Esophagus muscularis mucosa (tissue), 3 donors: ENCODE measurements at regions not wholly inside any gene's neighbourhood (a gene's known extent, or its start where the extent isn't known, plus 50 kb on each side); places are given as distances from the start of the nearest gene placed in this dataset.

Experiments used
- POLR2A ChIP-seq: fragments of 450-650 bp; IDR thresholded peaks from one replicate; pipeline ENCODE4 v1.6.1; 2017; ENCODE audit warnings: antibody characterized with exemption, moderate library complexity, mild to moderate bottlenecking, low read depth
- POLR2AphosphoS5 ChIP-seq, 2 donors: sonication (generic); formaldehyde crosslinking; IDR thresholded peaks; one replicate each; pipeline ENCODE4 v1.6.1; 2017; ENCODE audit warnings: antibody characterized with exemption in 2 of 2
- TF ChIP-seq, protein P1 (sequence below), 3 experiments: fragments of 200-600 bp in 2 of 3; fragments of 450-650 bp in 1 of 3; sonication (generic) in 2 of 3; IDR thresholded peaks; one replicate each; pipeline ENCODE4 v1.5.1; 2017 to 2019; ENCODE audit warnings: antibody characterized with exemption in 3 of 3, mild to moderate bottlenecking in 2 of 3, moderate library complexity in 1 of 3

DNA sequence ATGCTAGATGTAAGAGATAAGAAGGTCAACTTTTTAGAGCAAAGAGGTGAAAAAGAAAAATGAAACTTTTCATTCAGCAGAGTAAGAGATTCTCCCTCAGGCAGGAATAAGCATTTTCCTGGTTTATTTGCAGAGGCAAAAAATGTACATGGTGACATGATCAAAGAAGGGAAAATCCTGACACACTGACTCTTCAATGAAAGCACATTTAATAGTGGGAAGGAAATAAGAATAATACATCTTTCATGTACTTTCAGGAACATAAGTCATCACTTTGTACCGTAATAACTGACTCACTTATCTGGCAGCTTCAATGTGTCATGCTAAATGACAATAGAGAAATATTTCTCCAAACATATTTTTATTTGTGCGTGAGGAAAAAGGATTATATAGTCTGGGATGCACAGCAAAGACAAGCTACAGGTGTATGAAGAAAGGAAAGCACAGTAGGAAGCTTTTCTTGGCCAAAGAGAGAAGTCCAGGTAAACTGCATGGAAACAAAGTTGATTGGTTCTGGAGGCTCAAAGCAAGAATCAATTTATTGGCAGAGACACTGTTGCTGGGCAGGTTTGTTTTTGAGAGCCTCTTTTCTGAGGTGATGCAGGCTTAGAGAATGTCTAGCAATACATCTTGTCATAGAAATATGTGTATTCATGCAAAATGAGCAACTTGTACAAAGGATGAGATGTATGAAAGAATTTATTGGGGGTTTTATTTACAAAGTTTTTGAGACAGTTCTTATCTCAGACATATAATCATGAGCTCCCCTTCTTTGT is 1409.0 kb downstream of the PLA2G4A start:
- TF ChIP-seq POLR2A = no peak
- TF ChIP-seq, protein P1, sequence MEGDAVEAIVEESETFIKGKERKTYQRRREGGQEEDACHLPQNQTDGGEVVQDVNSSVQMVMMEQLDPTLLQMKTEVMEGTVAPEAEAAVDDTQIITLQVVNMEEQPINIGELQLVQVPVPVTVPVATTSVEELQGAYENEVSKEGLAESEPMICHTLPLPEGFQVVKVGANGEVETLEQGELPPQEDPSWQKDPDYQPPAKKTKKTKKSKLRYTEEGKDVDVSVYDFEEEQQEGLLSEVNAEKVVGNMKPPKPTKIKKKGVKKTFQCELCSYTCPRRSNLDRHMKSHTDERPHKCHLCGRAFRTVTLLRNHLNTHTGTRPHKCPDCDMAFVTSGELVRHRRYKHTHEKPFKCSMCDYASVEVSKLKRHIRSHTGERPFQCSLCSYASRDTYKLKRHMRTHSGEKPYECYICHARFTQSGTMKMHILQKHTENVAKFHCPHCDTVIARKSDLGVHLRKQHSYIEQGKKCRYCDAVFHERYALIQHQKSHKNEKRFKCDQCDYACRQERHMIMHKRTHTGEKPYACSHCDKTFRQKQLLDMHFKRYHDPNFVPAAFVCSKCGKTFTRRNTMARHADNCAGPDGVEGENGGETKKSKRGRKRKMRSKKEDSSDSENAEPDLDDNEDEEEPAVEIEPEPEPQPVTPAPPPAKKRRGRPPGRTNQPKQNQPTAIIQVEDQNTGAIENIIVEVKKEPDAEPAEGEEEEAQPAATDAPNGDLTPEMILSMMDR (IDR thresholded peaks at IDR 0.05) = no peak
- TF ChIP-seq POLR2AphosphoS5 (IDR thresholded peaks at IDR 0.05) = no peak
